ENCODE measurements at regions not wholly inside any gene's neighbourhood (a gene's known extent, or its start where the extent isn't known, plus 50 kb on each side); places are given as distances from the start of the nearest gene placed in this dataset.

DNA sequence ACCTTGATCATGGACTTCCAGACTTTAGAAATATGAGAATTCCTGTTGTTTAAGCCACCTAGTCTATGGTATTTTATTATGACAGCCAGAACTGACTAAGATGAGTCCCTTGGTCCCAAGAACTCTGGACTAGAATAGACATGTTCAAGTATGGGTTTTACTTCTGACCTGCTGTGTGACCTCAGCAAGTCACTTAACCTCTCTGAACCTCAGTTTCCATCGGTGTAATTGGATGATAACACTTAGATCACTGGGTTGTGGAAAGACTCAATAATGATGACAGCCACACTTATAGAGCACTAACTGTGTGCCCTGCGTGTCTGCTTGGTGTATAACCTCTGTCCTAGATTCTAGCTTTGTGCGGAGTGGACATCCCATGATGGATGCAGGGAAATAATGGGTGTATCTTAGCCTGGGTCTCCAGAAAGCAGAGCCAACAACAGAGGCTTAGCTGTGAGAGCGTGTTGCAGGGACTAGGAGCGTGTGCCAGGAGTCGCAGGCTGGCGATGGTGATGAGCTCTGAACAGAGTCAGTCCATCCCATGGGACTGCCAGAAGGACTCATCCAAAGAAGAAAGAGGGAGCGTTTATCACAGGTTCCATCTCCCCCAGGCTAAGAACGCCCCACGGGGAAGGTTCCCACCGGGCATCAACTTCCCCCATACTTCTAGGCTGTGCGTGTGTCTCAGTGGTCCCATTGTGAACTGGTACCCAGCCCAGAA lies 93.2 kb upstream of the TP53I11 start:
- no peak for DNase-seq (ENCODE audit: low read depth in 2 of 2)
- H3K4me3 ChIP-seq (replicated peaks in 1 of 2; ENCODE audit: low read depth in 2 of 2, low read length in 2 of 2), result no peak overlapping the region
- TF ChIP-seq, protein P1, sequence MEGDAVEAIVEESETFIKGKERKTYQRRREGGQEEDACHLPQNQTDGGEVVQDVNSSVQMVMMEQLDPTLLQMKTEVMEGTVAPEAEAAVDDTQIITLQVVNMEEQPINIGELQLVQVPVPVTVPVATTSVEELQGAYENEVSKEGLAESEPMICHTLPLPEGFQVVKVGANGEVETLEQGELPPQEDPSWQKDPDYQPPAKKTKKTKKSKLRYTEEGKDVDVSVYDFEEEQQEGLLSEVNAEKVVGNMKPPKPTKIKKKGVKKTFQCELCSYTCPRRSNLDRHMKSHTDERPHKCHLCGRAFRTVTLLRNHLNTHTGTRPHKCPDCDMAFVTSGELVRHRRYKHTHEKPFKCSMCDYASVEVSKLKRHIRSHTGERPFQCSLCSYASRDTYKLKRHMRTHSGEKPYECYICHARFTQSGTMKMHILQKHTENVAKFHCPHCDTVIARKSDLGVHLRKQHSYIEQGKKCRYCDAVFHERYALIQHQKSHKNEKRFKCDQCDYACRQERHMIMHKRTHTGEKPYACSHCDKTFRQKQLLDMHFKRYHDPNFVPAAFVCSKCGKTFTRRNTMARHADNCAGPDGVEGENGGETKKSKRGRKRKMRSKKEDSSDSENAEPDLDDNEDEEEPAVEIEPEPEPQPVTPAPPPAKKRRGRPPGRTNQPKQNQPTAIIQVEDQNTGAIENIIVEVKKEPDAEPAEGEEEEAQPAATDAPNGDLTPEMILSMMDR (IDR thresholded peaks at IDR 0.05; ENCODE audit: low read depth, low read length), result no peak

DNA sequence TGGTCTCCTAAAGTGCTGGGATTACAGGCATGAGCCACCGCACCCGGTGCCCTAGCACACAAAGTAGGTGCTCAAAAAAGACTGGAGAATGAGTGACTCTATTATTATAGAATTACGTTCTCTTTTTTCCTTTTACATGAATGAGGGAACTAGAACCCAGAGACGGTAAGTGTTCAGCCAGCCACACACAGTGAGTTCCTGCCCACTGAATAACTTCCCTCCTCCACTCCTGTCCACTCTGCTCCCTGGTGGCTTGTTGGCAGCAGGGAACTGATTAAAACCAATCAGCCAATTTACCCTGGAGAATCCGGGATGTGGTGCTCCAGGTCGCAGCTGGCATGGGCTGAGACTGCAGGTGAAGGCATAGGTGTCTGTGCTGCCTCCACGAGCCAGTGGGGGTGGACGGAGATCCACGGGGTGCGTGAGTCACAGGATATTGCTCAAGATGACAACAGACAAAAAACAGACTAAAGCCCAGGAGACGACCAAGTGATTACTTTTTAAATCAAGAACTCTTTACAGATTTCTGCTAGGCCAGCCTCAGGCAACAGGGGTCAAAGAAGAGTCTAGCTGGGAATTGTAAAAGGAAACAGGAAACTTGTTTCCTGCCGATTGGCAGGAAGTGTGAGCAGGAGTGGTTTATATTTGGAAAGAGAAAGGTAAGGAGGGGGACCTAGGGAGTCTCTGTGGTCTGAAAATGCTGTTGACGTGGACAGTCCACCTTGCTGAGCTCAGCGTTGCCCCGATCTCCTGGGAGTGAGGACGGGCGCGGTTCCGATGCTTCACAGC lies 95.2 kb upstream of the TP53I11 start:
- TF ChIP-seq, protein P1 (IDR thresholded peaks at IDR 0.05; ENCODE audit: low read depth, low read length), result no peak
- DNase-seq (ENCODE audit: low read depth in 2 of 2), result peak; percentile 71 to 78
- H3K4me3 ChIP-seq (replicated peaks in 1 of 2; ENCODE audit: low read depth in 2 of 2, low read length in 2 of 2), result no peak overlapping the region

DNA sequence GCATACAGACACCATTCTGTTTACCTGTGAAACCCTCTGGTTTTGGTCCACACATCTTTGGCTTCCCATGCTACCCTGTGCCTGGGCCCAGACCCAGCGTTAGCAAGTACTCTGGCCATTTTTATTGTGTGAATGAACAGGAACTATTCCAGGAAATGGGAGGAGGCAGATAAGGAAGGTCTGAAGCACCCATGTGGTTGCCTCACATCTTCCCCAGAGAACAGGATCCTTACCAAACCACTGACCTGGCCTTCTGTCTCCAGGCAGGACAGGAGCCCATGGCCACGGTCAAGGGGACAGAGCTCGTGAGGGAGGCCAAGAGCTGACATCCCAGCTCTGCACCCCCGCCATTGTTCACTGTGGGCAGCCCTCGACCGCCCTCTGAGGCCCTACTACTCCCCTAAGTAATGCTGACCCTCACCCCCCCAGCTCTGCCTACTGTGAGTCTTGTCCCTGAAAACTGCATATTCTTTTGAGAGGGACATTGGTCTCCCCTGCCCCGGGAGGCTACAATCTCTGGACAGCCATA lies 97.7 kb upstream of the TP53I11 start:
- DNase-seq (ENCODE audit: low read depth in 2 of 2), result peak; percentile 23 to 71
- no peak overlapping the region for H3K4me3 ChIP-seq (replicated peaks in 1 of 2; ENCODE audit: low read depth in 2 of 2, low read length in 2 of 2)
- TF ChIP-seq, protein P1 (IDR thresholded peaks at IDR 0.05; ENCODE audit: low read depth, low read length), result no peak

DNA sequence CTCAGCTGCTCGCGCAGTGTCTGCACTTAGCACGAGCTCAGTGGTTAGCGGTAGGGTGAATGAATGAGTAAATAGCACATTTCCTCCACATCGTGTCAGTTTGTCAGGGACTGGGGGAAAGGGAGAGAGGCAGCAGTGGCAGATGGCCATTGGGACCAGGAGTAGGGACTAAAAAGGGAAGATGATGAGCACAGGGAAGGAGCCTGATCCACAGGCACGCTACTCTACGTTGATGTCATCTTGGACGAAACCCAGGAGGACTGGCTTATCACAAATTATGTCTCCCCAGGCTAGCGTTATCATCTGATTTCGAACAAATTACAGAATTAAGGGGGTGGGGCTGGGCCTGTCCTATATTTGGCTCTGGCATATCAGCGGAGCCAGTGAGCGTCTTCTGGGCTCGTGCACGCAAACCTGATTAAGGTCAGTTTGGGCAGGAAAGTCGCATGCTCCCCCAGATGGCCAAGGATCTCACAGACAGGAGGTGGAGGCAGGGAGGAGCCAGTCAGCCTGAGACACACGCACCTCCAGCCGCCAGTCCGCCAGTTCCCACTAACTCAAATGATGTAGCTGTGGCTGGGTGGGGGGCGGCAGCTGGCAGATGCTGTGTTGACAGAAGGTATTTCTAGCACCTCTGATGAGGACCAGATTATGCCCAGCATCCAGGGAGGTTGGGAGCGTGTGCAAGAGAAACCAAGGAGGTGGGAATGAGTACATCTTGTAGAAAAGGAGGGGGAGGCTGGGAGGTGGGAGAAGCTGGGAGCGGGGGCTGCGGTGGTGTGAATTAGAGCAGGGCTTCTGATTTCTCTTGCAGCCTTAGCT lies 97.4 kb upstream of the PRDM11 start:
- peak; percentile 24 to 69 for DNase-seq (ENCODE audit: low read depth in 2 of 2)
- H3K4me3 ChIP-seq (replicated peaks in 1 of 2; ENCODE audit: low read depth in 2 of 2, low read length in 2 of 2), result no peak overlapping the region
- TF ChIP-seq, protein P1 (IDR thresholded peaks at IDR 0.05; ENCODE audit: low read depth, low read length), result no peak

DNA sequence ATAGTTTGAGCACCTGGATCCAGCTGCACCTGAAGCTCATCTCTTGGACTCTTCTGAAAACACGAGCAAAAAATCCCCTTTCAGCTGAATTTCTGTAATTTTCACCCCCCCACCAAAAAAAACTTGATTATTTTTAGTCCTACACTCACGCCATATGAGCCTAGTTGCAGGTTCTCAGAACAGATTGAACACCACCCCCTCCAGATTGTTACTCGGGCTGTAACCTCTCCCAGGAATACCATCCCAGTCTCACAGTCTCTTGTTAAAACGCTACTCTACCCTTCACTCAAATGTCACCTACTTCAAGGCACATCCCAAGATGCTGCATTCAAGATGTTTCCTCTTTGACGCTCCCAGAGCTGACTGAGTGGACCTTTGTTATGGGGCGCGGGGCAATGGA lies 96.3 kb upstream of the PRDM11 start:
- DNase-seq (ENCODE audit: low read depth in 2 of 2), result no peak
- TF ChIP-seq, protein P1 (IDR thresholded peaks at IDR 0.05; ENCODE audit: low read depth, low read length), result no peak
- H3K4me3 ChIP-seq (replicated peaks in 1 of 2; ENCODE audit: low read depth in 2 of 2, low read length in 2 of 2), result no peak overlapping the region

DNA sequence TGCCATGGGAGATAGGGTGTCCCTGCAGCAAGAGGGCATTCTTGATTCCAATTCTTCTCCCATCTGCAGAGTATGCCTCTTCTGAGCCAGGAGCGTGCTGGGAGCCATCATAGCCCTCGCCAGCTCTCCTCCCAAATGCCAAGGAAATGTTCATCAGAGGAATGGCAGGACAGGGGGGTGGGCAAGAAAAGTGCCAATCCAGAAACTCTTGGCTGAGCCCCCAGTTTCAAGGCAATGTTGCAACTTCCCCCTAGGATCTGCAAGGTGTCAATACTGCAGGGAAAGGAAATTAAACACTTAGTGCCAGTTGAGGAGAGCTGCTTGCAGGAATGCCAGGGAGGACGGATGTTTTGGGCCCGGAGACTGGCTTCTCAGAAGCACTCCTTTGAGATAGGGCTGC lies 94.8 kb upstream of the PRDM11 start:
- TF ChIP-seq, protein P1 (IDR thresholded peaks at IDR 0.05; ENCODE audit: low read depth, low read length), result no peak
- DNase-seq (ENCODE audit: low read depth in 2 of 2), result peak in 1 of 2 donors; percentile 22
- H3K4me3 ChIP-seq (replicated peaks in 1 of 2; ENCODE audit: low read depth in 2 of 2, low read length in 2 of 2), result no peak overlapping the region

All from cardiac fibroblast (primary cell).